ENCODE measurements at regions not wholly inside any gene's neighbourhood (a gene's known extent, or its start where the extent isn't known, plus 50 kb on each side); places are given as distances from the start of the nearest gene placed in this dataset.

DNA sequence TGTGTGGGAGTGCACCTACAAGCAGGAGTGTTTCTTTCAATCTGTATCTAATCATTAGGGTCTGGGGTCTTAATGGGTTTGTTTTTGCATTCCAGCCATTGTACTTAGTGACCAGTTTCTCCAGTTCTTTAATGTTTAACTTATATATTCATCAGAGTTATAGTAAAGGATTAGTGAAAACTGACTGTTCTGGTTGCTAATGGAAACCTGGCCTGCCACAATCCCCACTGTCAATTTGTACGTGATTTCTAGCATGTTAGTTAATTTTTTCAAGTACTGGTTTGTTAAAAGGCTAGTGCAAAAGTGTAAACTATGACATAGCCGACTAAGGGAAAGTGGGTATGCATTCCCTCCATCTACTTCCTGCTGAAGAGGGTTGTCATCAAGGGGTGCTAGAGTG, 276.1 kb downstream of the HTR1A start (continued):
- TF ChIP-seq ZNF281 (CRISPR knock-in tag; IDR thresholded peaks at IDR 0.05) (no peak), FOXK1 (CRISPR knock-in tag; IDR thresholded peaks at IDR 0.05) (no peak)
- TF ChIP-seq, protein P1, sequence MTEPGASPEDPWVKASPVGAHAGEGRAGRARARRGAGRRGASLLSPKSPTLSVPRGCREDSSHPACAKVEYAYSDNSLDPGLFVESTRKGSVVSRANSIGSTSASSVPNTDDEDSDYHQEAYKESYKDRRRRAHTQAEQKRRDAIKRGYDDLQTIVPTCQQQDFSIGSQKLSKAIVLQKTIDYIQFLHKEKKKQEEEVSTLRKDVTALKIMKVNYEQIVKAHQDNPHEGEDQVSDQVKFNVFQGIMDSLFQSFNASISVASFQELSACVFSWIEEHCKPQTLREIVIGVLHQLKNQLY (CRISPR knock-in tag; IDR thresholded peaks at IDR 0.05): no peak
- TF ChIP-seq, protein P2, sequence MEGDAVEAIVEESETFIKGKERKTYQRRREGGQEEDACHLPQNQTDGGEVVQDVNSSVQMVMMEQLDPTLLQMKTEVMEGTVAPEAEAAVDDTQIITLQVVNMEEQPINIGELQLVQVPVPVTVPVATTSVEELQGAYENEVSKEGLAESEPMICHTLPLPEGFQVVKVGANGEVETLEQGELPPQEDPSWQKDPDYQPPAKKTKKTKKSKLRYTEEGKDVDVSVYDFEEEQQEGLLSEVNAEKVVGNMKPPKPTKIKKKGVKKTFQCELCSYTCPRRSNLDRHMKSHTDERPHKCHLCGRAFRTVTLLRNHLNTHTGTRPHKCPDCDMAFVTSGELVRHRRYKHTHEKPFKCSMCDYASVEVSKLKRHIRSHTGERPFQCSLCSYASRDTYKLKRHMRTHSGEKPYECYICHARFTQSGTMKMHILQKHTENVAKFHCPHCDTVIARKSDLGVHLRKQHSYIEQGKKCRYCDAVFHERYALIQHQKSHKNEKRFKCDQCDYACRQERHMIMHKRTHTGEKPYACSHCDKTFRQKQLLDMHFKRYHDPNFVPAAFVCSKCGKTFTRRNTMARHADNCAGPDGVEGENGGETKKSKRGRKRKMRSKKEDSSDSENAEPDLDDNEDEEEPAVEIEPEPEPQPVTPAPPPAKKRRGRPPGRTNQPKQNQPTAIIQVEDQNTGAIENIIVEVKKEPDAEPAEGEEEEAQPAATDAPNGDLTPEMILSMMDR (IDR thresholded peaks at IDR 0.05): no peak
- TF ChIP-seq, protein P3, sequence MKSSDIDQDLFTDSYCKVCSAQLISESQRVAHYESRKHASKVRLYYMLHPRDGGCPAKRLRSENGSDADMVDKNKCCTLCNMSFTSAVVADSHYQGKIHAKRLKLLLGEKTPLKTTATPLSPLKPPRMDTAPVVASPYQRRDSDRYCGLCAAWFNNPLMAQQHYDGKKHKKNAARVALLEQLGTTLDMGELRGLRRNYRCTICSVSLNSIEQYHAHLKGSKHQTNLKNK (CRISPR knock-in tag; IDR thresholded peaks at IDR 0.05): no peak
- TF ChIP-seq, protein P4, sequence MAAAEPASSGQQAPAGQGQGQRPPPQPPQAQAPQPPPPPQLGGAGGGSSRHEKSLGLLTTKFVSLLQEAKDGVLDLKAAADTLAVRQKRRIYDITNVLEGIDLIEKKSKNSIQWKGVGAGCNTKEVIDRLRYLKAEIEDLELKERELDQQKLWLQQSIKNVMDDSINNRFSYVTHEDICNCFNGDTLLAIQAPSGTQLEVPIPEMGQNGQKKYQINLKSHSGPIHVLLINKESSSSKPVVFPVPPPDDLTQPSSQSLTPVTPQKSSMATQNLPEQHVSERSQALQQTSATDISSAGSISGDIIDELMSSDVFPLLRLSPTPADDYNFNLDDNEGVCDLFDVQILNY (CRISPR knock-in tag; IDR thresholded peaks at IDR 0.05): no peak

GRCh38 chr5:63685454-63685853, 276.8 kb downstream of the HTR1A start:
- ChIA-PET CTCF (interaction anchor here (0.6 kb wide), 1 partner anchor 234 kb away, joined by 5 read pairs; no protein-coding TSS in a partner anchor), POLR2A (no interaction called here)
- DNase-seq (ENCODE audit: low spot score) (no peak), ATAC-seq (no peak)
- Mint-ChIP-seq H3K27me3 (ENCODE audit: low read depth) (no peaks in the 10 kb centered on the region; the same call in 1 of the 2 replicates), H3K36me3 (no peaks in the 10 kb centered on the region), H3K4me3 (no peak overlapping the region), H3K4me1 (peaks cover 33% of the 10 kb centered on the region), H3K27ac (no peak overlapping the region), H3K9me3 (no peaks in the 10 kb centered on the region)
- TF ChIP-seq ZNF425 (CRISPR knock-in tag; conservative IDR thresholded peaks at IDR 0.05) (no peak), NFATC4 (CRISPR knock-in tag; IDR thresholded peaks at IDR 0.05) (no peak), TP53 (CRISPR knock-in tag; IDR thresholded peaks at IDR 0.05) (no peak), KAT7 (CRISPR knock-in tag; IDR thresholded peaks at IDR 0.05; ENCODE audit: borderline replicate concordance) (no peak), NR3C1 (CRISPR knock-in tag; conservative IDR thresholded peaks at IDR 0.05; ENCODE audit: low read depth) (no peak), ELF4 (CRISPR knock-in tag; IDR thresholded peaks at IDR 0.05; ENCODE audit: low read depth) (no peak), ATF1 (CRISPR knock-in tag; IDR thresholded peaks at IDR 0.05) (no peak), ZNF138 (CRISPR knock-in tag; conservative IDR thresholded peaks at IDR 0.05) (no peak), ZNF263 (CRISPR knock-in tag; IDR thresholded peaks at IDR 0.05; ENCODE audit: low read depth) (no peak), OVOL2 (CRISPR knock-in tag; IDR thresholded peaks at IDR 0.05; ENCODE audit: borderline replicate concordance) (no peak), JUN (CRISPR knock-in tag; IDR thresholded peaks at IDR 0.05) (no peak)
- TF ChIP-seq, protein P5, sequence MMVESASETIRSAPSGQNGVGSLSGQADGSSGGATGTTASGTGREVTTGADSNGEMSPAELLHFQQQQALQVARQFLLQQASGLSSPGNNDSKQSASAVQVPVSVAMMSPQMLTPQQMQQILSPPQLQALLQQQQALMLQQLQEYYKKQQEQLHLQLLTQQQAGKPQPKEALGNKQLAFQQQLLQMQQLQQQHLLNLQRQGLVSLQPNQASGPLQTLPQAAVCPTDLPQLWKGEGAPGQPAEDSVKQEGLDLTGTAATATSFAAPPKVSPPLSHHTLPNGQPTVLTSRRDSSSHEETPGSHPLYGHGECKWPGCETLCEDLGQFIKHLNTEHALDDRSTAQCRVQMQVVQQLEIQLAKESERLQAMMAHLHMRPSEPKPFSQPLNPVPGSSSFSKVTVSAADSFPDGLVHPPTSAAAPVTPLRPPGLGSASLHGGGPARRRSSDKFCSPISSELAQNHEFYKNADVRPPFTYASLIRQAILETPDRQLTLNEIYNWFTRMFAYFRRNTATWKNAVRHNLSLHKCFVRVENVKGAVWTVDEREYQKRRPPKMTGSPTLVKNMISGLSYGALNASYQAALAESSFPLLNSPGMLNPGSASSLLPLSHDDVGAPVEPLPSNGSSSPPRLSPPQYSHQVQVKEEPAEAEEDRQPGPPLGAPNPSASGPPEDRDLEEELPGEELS (CRISPR knock-in tag; IDR thresholded peaks at IDR 0.05): no peak
- TF ChIP-seq, protein P6, sequence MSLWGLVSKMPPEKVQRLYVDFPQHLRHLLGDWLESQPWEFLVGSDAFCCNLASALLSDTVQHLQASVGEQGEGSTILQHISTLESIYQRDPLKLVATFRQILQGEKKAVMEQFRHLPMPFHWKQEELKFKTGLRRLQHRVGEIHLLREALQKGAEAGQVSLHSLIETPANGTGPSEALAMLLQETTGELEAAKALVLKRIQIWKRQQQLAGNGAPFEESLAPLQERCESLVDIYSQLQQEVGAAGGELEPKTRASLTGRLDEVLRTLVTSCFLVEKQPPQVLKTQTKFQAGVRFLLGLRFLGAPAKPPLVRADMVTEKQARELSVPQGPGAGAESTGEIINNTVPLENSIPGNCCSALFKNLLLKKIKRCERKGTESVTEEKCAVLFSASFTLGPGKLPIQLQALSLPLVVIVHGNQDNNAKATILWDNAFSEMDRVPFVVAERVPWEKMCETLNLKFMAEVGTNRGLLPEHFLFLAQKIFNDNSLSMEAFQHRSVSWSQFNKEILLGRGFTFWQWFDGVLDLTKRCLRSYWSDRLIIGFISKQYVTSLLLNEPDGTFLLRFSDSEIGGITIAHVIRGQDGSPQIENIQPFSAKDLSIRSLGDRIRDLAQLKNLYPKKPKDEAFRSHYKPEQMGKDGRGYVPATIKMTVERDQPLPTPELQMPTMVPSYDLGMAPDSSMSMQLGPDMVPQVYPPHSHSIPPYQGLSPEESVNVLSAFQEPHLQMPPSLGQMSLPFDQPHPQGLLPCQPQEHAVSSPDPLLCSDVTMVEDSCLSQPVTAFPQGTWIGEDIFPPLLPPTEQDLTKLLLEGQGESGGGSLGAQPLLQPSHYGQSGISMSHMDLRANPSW (CRISPR knock-in tag; conservative IDR thresholded peaks at IDR 0.05; ENCODE audit: low read depth): no peak
- TF ChIP-seq, protein P7, sequence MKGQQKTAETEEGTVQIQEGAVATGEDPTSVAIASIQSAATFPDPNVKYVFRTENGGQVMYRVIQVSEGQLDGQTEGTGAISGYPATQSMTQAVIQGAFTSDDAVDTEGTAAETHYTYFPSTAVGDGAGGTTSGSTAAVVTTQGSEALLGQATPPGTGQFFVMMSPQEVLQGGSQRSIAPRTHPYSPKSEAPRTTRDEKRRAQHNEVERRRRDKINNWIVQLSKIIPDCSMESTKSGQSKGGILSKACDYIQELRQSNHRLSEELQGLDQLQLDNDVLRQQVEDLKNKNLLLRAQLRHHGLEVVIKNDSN (CRISPR knock-in tag; IDR thresholded peaks at IDR 0.05): no peak
- TF ChIP-seq, protein P1 (CRISPR knock-in tag; IDR thresholded peaks at IDR 0.05): no peak
